ENCODE measurements at regions not wholly inside any gene's neighbourhood (a gene's known extent, or its start where the extent isn't known, plus 50 kb on each side); places are given as distances from the start of the nearest gene placed in this dataset.

- TF ChIP-seq CEBPB (IDR thresholded peaks at IDR 0.05) (no peak), EGR1 (IDR thresholded peaks at IDR 0.05) (no peak), TCF12 (IDR thresholded peaks at IDR 0.05; ENCODE audit: low read depth) (no peak), CREB1 (IDR thresholded peaks at IDR 0.05; ENCODE audit: low read depth) (no peak), FOXM1 (IDR thresholded peaks at IDR 0.05; ENCODE audit: borderline replicate concordance, low read depth) (no peak), YY1 (IDR thresholded peaks at IDR 0.05; ENCODE audit: low read depth) (no peak), USF1 (IDR thresholded peaks at IDR 0.05) (no peak), TEAD4 (IDR thresholded peaks at IDR 0.05) (no peak), RAD21 (IDR thresholded peaks at IDR 0.05; ENCODE audit: low read depth) (no peak), EP300 (IDR thresholded peaks at IDR 0.05; ENCODE audit: borderline replicate concordance) (no peak), NFIC (IDR thresholded peaks at IDR 0.05) (no peak), MAX (IDR thresholded peaks at IDR 0.05) (no peak), TAF1 (IDR thresholded peaks at IDR 0.05; ENCODE audit: low read depth) (no peak), REST (IDR thresholded peaks at IDR 0.05; ENCODE audit: low read depth) (no peak), ZBTB7A (IDR thresholded peaks at IDR 0.05; ENCODE audit: low read depth) (no peak)
Measured at GRCh38 chr5:107272509-107272908, 398.2 kb downstream of the EFNA5 start.

GRCh38 chr5:107271682-107272350 lies 398.9 kb downstream of the EFNA5 start:
- TF ChIP-seq REST (IDR thresholded peaks at IDR 0.05; ENCODE audit: low read depth) = no peak

GRCh38 chr5:107270561-107270960 lies 400.2 kb downstream of the EFNA5 start:
- TF ChIP-seq EGR1 (IDR thresholded peaks at IDR 0.05) (no peak), ZBTB7A (IDR thresholded peaks at IDR 0.05; ENCODE audit: low read depth) (no peak), TAF1 (IDR thresholded peaks at IDR 0.05; ENCODE audit: low read depth) (no peak), REST (IDR thresholded peaks at IDR 0.05; ENCODE audit: low read depth) (no peak), USF1 (IDR thresholded peaks at IDR 0.05) (no peak)

GRCh38 chr5:107269678-107270077 lies 401.1 kb downstream of the EFNA5 start:
- TF ChIP-seq FOXM1 (IDR thresholded peaks at IDR 0.05; ENCODE audit: borderline replicate concordance, low read depth) (no peak), YY1 (IDR thresholded peaks at IDR 0.05; ENCODE audit: low read depth) (no peak), RAD21 (IDR thresholded peaks at IDR 0.05; ENCODE audit: low read depth) (no peak), TEAD4 (IDR thresholded peaks at IDR 0.05) (no peak), CEBPB (IDR thresholded peaks at IDR 0.05) (peak; percentile 62), USF1 (IDR thresholded peaks at IDR 0.05) (no peak), ZBTB7A (IDR thresholded peaks at IDR 0.05; ENCODE audit: low read depth) (no peak)

GRCh38 chr5:107269256-107269655 lies 401.5 kb downstream of the EFNA5 start:
- TF ChIP-seq CREB1 (IDR thresholded peaks at IDR 0.05; ENCODE audit: low read depth) (no peak), TEAD4 (IDR thresholded peaks at IDR 0.05) (no peak), USF1 (IDR thresholded peaks at IDR 0.05) (no peak), TCF12 (IDR thresholded peaks at IDR 0.05; ENCODE audit: low read depth) (no peak), YY1 (IDR thresholded peaks at IDR 0.05; ENCODE audit: low read depth) (no peak), EGR1 (IDR thresholded peaks at IDR 0.05) (no peak), REST (IDR thresholded peaks at IDR 0.05; ENCODE audit: low read depth) (no peak), TAF1 (IDR thresholded peaks at IDR 0.05; ENCODE audit: low read depth) (no peak), MAX (IDR thresholded peaks at IDR 0.05) (no peak), EP300 (IDR thresholded peaks at IDR 0.05; ENCODE audit: borderline replicate concordance) (no peak)
